Lower lobe of right lung (tissue), 2 donors: ENCODE measurements at regions not wholly inside any gene's neighbourhood (a gene's known extent, or its start where the extent isn't known, plus 50 kb on each side); places are given as distances from the start of the nearest gene placed in this dataset.
"Not testable (repeated sequence)": the region's sequence is repeated elsewhere in the genome, so short reads cannot be mapped to it uniquely, and the experiment has no call there.

ENCODE experiments used
- ATAC-seq, 2 donors: fragments of 200-7000 bp; cut with Tn5 transposase; one replicate each; pipeline ENCODE4 v1.9.1; 2020 to 2022; ENCODE audit warnings: mild to moderate bottlenecking in 2 of 2, moderate library complexity in 2 of 2
- DNase-seq: peaks from one replicate; pipeline ENCODE4 v3.0.0-alpha.2; 2020
- H3K27ac ChIP-seq: fragments of 200-600 bp; one replicate; pipeline ENCODE4 v1.8.0; 2022
- H3K27me3 ChIP-seq: fragments of 200-600 bp; one replicate; pipeline ENCODE4 v1.8.0; 2022; ENCODE audit warnings: low read depth
- H3K36me3 ChIP-seq: fragments of 200-600 bp; one replicate; pipeline ENCODE4 v1.8.0; 2022; ENCODE audit warnings: mild to moderate bottlenecking
- H3K4me1 ChIP-seq: fragments of 200-600 bp; one replicate; pipeline ENCODE4 v1.8.0; 2022
- H3K4me3 ChIP-seq: fragments of 200-600 bp; one replicate; pipeline ENCODE4 v1.8.0; 2022; ENCODE audit warnings: mild to moderate bottlenecking
- H3K9me3 ChIP-seq: fragments of 200-600 bp; one replicate; pipeline ENCODE4 v1.8.0; 2022
- intact Hi-C: fragments of 100-400 bp; cut with DNase I; formaldehyde crosslinking; loops from one replicate; pipeline ENCODE4 v1.11.0; 2022
- TF ChIP-seq, protein P1 (sequence below): fragments of 200-600 bp; IDR thresholded peaks from one replicate; pipeline ENCODE4 v1.8.0; 2022; ENCODE audit warnings: antibody characterized with exemption, mild to moderate bottlenecking
- donor health status: DM: no; HTN: yes; CAD: no; lungs with severe emphysema.

DNA sequence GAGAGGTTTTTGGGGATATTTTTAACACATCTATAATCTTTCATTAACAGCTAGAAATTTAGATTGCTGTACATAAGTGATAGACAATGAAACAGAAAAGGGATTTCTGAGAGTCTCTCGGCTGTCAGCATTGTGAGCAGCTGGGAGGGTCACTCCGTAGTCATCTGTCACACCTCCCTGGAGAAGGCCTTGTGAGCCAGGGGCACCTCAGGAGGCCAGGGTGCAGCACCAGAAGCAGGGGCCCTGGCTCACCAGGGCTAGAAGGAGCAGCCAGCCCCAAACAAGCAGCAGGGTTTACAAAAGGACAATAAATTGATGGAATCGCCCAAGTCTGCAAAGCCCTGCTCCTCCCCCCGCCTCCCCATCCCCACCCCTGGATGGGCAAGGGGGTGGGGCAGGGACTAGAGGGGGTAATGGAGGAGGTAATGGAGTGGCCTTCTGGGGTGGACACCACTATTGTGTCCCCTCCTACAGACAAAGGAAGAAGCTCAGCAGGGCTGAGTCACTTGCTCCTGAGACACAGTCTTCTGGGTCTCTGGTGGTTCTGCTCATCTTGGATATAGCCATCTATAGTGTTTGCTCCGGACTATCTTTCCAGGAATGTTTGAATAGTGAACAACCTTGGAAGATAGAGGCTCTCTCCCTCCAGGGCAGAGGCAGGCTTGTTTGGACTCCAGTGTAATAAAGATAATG is 263.4 kb downstream of the NPHP4 start:
- Histone ChIP-seq H3K36me3 (no peaks in the 10 kb centered on the region), H3K27me3 (peaks cover 19% of the 10 kb centered on the region), H3K9me3 (no peaks in the 10 kb centered on the region), H3K27ac (no peak overlapping the region), H3K4me3 (no peak overlapping the region), H3K4me1 (no peaks in the 10 kb centered on the region)
- intact Hi-C loops, result no loop called here
- no peak for ATAC-seq
- no peak for DNase-seq
- TF ChIP-seq, protein P1, sequence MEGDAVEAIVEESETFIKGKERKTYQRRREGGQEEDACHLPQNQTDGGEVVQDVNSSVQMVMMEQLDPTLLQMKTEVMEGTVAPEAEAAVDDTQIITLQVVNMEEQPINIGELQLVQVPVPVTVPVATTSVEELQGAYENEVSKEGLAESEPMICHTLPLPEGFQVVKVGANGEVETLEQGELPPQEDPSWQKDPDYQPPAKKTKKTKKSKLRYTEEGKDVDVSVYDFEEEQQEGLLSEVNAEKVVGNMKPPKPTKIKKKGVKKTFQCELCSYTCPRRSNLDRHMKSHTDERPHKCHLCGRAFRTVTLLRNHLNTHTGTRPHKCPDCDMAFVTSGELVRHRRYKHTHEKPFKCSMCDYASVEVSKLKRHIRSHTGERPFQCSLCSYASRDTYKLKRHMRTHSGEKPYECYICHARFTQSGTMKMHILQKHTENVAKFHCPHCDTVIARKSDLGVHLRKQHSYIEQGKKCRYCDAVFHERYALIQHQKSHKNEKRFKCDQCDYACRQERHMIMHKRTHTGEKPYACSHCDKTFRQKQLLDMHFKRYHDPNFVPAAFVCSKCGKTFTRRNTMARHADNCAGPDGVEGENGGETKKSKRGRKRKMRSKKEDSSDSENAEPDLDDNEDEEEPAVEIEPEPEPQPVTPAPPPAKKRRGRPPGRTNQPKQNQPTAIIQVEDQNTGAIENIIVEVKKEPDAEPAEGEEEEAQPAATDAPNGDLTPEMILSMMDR, result no peak

DNA sequence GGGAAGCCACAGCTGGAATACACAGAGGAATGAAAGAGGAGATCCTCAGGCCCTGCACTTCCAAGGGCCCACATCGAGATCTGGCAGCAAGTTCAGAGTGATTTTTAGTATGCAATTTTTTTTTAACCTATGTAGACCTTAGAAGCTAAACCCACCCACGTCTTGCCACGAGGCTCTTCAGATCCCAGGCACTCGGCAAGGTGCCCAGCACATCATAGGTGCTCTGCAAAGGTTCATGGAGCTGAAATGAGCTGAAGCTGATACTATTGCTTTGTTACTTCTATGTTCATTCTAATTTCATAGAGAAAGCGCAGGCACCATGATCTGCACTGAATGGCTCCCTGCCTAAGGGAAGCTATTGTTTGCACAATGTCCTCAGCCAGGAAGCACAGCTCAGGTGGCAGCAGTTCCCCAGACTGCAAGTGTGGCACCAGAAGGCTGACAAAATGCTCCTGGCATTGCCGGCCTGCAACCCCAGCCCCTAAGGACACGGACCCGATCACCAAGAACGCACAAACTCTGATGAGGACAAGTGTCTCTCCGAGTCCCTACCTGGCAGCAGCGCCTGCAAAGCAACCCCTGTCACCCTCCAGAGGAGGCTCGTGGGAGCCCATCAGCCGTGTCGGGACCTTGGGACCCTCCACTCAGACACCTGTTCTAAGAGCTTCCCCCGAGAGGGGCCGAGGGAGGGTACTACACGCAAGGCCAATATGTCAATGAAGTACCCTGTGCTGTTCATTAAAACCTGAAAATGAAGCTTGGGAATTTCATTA is 264.2 kb downstream of the NPHP4 start:
- TF ChIP-seq, protein P1, result no peak

DNA sequence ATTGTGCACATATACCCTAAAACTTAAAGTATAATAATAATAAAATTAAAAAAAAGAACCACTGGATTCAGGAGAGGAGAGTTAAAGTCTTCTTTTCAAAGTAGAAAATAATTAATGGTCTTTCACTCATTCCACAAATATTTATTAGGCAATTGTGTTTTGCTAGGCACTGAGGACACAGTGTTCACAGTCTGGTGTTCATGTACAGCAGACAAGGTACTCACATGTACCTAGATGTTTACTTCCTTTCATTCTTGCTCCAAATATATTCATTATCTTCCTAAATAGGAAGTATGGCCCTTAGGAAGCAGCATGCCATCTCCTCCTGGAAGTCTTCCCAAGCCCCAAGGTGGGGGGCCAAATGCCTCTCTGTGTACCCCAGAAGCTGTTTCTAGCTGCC is 265.0 kb downstream of the NPHP4 start:
- intact Hi-C loops, result no loop called here
- Histone ChIP-seq H3K36me3 (no peaks in the 10 kb centered on the region), H3K9me3 (no peaks in the 10 kb centered on the region), H3K27me3 (peaks cover 22% of the 10 kb centered on the region), H3K4me1 (no peaks in the 10 kb centered on the region), H3K4me3 (no peak overlapping the region), H3K27ac (no peak overlapping the region)
- ATAC-seq (no peak), DNase-seq (no peak)
- TF ChIP-seq, protein P1, result no peak

More for the DNA sequence above, 264.2 kb downstream of the NPHP4 start:
- ATAC-seq, result no peak
- no peaks in the 10 kb centered on the region for H3K9me3 ChIP-seq
- H3K4me1 ChIP-seq, result no peaks in the 10 kb centered on the region
- H3K27me3 ChIP-seq, result peaks cover 19% of the 10 kb centered on the region
- H3K4me3 ChIP-seq, result no peak overlapping the region
- peak; percentile 18 for DNase-seq
- no peak overlapping the region for H3K27ac ChIP-seq
- intact Hi-C loops, result no loop called here
- H3K36me3 ChIP-seq, result no peaks in the 10 kb centered on the region

DNA sequence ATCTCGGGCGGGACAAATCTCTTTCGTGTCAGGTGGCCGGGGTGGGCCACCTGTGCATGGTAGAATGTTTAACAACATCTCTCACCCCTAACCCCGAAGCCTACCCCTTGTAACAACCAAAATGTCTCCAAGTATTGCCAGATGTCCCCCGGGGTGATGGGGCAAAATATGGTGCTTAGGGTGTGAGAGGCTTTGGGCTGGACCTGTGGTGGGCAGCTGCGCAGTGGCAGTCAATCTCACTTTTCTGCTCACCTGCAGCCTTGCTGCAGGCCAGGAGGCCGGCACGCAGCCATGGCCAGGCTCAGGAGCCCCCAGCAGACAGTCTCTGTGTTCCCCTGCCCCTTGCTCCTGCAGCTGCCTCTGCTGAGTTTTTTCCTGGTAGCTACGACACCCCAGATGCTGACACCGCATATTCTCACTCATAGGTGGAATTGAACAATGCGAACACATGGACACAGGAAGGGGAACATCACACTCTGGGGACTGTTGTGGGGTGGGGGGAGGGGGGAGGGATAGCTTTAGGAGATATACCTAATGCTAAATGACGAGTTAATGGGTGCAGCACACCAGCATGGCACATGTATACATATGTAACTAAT is 265.5 kb downstream of the NPHP4 start:
- peaks cover 22% of the 10 kb centered on the region for H3K27me3 ChIP-seq
- peak; percentile 8 for DNase-seq
- H3K4me3 ChIP-seq, H3K27ac ChIP-seq, intact Hi-C loops, H3K9me3 ChIP-seq, H3K36me3 ChIP-seq, ATAC-seq, H3K4me1 ChIP-seq: not testable (repeated sequence)

DNA sequence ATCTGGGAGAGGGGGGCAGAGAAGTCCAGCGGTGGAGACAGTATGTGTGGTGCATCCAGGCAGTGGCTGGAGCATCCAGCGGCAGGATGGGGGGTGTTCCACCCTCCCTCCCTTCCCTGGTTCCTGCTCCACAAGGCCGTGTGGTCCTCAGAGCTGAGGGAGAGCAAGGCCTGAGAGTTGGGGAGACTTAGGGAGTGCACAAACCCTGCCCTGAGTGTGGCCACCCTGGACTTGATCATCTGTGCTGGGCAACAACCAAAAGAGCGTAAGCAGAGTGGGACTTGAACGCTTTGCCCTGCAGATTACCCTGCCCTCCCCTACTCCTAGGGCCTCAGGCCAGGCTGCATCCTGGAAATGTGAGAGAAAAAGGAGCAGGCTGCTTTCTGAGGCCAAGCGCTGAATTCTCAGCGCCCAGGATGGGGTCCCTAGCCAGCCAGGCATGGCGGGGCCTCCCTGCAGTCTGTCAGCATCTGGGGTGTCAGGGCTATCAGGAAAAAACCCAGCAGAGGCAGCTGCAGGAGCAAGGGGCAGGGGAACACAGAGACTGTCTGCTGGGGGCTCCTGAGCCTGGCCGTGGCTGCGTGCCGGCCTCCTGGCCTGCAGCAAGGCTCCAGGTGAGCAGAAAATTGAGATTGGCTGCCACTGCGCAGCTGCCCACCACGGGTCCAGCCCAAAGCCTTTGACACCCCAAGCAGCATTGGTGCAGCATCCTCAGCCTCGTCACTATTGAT is 266.2 kb downstream of the NPHP4 start:
- TF ChIP-seq, protein P1, result no peak
- Histone ChIP-seq H3K36me3 (no peaks in the 10 kb centered on the region), H3K4me1 (no peaks in the 10 kb centered on the region), H3K27ac (no peak overlapping the region), H3K4me3 (no peak overlapping the region), H3K27me3 (peaks cover 22% of the 10 kb centered on the region), H3K9me3 (no peaks in the 10 kb centered on the region)
- intact Hi-C loops, result no loop called here
- ATAC-seq (no peak), DNase-seq (peak; percentile 30)
